Pons (tissue), 1 donor: ENCODE measurements at regions not wholly inside any gene's neighbourhood (a gene's known extent, or its start where the extent isn't known, plus 50 kb on each side); places are given as distances from the start of the nearest gene placed in this dataset.

Experiments used
- DNase-seq: peaks from one replicate; pipeline ENCODE4 v3.0.0-alpha.2; 2016; ENCODE audit warnings: low spot score

- no peak for DNase-seq
Observed at GRCh38 chr10:58885146-58885545, 291.3 kb upstream of the PHYHIPL start.

DNA sequence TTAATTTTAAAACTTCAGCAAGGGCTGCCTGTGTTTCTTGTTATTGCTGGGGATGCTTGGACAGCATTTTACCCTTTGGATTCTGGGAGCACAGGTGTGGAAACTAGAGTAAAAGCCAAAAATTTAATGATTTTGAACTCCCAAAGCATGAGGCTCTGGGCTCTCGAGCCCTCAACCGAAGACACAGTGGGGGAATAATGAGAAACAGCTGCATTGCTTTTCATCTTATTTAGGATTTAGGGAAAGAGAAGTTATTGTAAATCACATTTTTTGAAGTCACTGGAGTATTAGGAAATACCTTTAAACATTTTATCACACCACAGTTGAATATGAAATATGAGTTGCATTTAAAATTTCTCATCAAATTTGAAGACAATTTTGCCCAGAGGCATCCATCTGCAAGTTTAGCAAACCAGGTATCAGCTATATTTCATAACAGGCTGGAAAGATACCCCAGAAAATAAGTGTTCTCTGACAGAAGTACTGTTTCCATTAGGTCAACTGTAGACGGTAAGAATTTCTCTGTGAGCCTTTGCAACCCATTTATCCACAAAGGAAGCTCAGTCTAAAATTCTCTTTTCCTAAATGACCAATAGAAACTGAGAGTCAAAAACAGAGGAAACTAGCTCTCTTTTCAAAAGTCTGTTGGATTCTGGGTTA is 290.6 kb upstream of the PHYHIPL start:
- DNase-seq, result no peak

DNA sequence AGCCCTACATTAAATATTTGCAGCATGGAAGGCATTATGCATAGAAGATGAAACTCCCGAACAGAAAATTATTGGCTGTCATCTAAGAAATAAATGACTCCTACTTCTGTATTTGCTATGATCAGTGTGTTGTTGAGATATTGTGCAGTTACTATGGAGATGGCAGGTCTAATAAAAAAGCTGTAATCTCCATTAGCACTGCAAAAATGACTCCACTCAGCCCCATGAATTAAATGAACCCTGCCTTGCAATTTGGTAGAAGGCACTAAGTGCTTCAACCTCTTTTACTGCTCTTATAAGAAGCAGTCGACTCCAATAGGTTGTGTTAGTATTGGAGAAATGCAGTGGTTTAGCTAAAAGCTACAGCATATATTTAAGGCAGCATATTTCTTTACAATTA is 290.0 kb upstream of the PHYHIPL start:
- DNase-seq, result no peak

DNA sequence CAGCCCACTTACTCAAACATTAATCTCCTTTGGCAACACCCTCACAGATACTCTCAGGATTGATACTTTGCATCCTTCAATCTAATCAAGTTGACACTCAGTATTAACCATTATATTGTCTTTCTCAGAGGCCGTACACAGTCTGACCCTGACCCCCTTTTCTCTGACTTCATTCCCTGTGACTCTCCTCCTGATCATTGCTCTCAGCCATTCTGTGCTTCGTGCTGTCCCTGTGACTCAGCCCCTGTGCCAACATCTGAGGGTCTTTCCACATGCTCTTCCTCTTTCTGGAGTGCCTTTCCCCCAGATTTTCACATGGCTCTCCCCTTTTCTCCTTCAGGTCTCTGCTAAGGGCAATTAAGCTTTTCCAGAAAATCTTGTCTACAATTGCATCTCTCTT is 289.0 kb upstream of the PHYHIPL start:
- DNase-seq, result no peak

GRCh38 chr10:58888957-58889356 is 287.5 kb upstream of the PHYHIPL start:
- DNase-seq, result no peak

DNA sequence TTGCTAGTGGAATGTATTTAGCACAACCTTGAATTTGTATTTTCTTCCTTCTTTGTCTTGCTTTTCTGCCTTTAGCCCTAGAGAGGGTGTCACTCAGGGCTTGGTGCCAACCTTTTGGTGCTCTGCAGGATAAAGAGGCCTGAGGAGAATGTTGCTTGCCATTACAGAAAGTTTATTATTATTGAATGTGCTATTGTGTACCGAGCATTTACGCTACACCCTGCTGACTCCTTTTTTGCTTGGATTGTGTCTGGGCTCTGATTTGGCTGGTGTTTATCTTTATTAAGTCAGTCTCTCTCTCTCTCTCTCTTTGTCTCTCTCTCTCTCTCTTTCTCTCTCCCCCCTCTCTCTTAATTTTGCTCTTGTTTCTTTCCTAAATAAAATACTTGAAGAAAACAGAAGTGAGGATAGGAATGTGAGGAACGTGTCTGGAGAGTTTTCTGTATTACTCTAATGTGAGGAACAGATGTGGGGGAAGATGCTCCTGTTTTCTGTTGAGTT is 284.4 kb upstream of the PHYHIPL start:
- DNase-seq, result peak; percentile 3

GRCh38 chr10:58894929-58895328 is 281.5 kb upstream of the PHYHIPL start:
- no peak for DNase-seq

- no peak for DNase-seq
Observed at GRCh38 chr10:58896229-58896628, 280.2 kb upstream of the PHYHIPL start.

DNA sequence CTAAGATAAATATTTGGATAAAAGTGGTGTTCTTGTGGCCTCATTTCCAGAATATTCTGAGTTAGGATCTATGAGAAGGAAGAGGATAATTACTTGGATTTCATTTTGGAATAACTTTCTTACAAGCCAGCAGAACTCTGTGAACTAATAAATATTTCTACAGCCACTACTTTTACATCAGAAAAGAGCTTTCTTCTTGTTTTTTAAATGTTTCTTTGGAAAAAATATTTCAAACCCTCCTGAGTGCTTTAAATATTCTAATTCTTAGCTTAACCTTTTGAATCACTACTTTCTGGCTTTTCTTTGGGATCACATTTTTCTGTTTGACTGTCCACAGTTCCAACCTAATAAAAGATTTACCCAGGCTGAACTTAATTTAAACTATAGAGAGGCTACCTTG is 279.2 kb upstream of the PHYHIPL start:
- DNase-seq, result no peak

- no peak for DNase-seq
Observed at GRCh38 chr10:58897708-58898107, 278.7 kb upstream of the PHYHIPL start.

- DNase-seq, result no peak
Observed at GRCh38 chr10:58898854-58899573, 277.4 kb upstream of the PHYHIPL start.

- no peak for DNase-seq
Observed at GRCh38 chr10:58901092-58901646, 275.3 kb upstream of the PHYHIPL start.

DNA sequence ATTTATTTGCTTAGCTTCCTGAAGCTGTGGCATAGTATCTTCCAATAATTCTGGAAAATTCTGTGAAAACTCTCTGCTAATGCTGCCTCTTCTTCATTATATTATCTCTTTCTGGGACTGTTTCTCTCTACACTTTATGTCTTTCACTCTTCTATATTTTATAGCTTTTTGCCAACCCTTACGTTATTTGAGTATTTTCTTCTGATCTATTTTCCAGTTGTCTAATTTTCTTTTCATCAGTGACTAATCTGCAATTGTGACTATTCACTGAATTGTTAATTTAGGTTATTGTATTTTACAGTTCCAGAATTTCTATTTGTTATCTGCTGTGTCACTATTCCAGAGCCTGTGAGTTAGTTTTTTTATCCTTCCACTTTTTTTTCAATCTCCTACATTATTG is 273.4 kb upstream of the PHYHIPL start:
- no peak for DNase-seq

DNA sequence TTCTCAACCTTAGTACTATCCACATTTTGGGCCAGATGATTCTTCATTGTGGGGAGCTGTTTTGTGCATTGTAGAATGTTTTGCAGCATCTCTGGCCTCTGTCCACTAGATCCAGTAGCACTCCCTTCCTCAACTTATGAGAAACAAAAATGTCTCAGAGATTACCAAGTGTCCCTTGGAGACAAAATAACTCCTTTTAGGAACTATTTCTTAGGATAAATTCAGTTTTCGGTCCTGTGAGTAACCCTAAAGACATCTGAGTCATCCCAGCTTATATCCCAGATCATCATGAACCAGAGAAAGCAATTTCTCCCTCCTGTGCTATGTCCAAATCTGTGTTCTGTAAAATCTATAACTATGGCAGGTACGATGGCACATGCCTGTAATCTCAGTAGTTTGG is 266.6 kb upstream of the PHYHIPL start:
- no peak for DNase-seq

GRCh38 chr10:58913717-58914116 is 262.7 kb upstream of the PHYHIPL start:
- peak; percentile 8 for DNase-seq

DNA sequence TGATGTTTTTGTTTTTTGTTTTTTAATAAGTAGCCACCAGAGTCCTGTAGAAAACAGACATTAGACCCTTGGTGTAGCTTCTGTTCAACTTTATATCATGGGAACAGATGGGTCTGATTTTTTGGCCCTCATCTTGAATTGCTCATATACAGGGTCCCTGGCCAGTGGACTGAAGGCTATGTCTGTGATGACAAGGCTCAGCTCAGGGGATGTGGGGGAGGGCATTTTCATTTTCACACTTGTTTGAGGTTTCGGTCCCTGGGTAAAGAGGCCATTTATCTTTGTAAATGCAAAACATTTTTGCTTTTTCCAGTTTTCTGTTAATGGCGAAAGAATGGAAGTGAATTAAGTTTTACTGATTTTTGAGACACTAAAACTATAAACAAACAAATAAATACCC is 257.6 kb upstream of the PHYHIPL start:
- DNase-seq, result no peak

DNA sequence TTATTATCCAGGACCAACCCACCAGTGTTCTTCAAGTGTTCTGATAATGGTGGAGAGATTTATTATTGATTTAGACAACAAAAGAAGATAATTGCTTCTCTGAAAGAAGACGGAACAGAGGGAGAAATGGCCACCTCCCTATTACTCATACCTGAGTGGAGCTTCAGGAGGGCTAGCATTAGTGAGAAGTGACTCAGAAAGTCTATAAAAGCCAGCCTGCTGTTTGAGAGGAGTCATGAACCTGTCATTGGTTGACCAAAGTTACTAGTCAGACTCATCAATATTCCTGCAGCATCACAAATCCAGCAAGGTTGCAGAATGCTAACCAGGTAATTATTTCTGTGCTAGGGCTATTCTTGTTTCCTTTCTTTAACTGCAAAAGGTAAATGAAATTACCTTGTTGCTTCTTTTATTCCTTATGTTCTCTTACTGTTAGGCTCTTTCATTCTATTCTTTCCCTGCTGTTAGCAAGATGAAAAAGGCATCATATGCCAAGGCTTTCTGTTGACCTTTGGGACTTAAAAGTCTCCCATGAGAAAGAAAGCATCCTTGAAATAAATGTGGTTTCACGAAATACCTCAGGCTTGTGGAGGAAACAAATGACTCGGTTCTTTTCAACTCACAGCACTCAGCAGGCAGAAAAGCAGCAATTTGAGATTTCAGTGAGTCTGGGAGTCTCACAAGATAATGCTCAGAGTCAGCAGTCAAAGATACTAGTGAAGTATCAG is 256.4 kb upstream of the PHYHIPL start:
- DNase-seq, result no peak

- DNase-seq, result no peak
Observed at GRCh38 chr10:58920655-58921003, 255.8 kb upstream of the PHYHIPL start.

DNA sequence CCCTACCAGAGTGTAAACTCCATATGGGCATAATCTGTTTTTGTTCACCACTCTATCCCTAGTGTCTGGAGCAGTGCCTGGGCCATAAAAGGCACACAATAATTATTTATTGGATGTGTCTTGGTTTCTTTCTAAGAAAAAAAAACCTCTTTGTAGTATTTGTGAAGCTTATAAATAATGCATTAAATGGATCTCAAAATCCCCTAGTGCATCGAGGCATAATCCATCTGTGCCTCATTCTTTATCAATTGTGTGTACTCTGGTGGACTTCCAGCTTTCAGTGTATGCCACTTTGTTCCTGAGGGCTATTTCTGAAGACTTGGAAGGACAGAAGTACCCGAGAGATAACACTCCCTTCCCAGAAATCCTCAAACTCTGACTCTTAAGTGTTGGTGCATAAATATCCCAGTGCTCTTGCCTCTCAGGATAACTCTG is 255.0 kb upstream of the PHYHIPL start:
- DNase-seq, result peak; percentile 55

- DNase-seq, result no peak
Observed at GRCh38 chr10:58925381-58925780, 251.1 kb upstream of the PHYHIPL start.

DNA sequence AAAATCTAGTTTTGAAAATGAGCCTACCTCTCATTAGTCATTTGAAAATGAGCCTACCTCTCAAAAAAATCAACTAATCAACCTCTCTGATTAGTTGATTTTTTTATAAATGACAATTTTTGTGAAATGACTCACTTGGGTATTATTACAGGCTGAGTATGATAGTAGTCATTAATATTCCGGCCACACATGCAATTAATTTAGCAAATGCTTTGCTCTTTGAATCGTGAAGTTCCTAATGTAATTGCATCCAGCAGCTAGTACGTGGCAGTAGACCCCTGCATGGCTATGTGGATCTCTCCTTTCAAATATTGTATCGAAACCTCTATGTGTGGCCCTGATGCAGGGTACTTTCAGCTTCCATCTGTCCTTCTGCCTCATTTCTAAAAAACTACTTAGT is 245.9 kb upstream of the PHYHIPL start:
- no peak for DNase-seq

GRCh38 chr10:58932126-58932525 is 244.3 kb upstream of the PHYHIPL start:
- DNase-seq, result no peak
